Esophagus muscularis mucosa (tissue), 4 donors: ENCODE measurements at regions not wholly inside any gene's neighbourhood (a gene's known extent, or its start where the extent isn't known, plus 50 kb on each side); places are given as distances from the start of the nearest gene placed in this dataset.

Source experiments
- DNase-seq: peaks from one replicate; pipeline ENCODE4 v3.0.0-alpha.2; 2017; ENCODE audit errors: extremely low spot score
- H3K27ac ChIP-seq, 4 donors: fragments of 200-600 bp; sonication (generic); replicated peaks in 1 of 4; 1 replicate in 3 of 4; 2 replicates in 1 of 4; pipeline ENCODE4 v1.5.1; 2016 to 2019; ENCODE audit warnings: mild to moderate bottlenecking in 1 of 4
- H3K27me3 ChIP-seq, 4 donors: fragments of 200-600 bp; sonication (generic); one replicate each; pipeline versions ENCODE4 v1.5.1 to v1.6.0; 2016 to 2019
- H3K36me3 ChIP-seq, 4 donors: fragments of 200-600 bp; sonication (generic); one replicate each; pipeline ENCODE4 v1.5.1; 2016 to 2019
- H3K4me1 ChIP-seq, 4 donors: fragments of 200-600 bp; sonication (generic); one replicate each; pipeline ENCODE4 v1.5.1; 2016 to 2019
- H3K4me3 ChIP-seq, 4 donors: fragments of 200-600 bp; sonication (generic); 1 replicate in 2 of 4; 2 replicates in 2 of 4; pipeline ENCODE4 v1.5.1; 2016 to 2019; ENCODE audit warnings: mild to moderate bottlenecking in 4 of 4, moderate library complexity in 1 of 4
- H3K9me3 ChIP-seq, 4 donors: fragments of 200-600 bp; sonication (generic); 1 replicate in 3 of 4; 2 replicates in 1 of 4; pipeline ENCODE4 v1.5.1; 2016 to 2019
- CTCF ChIP-seq, 3 experiments: fragments of 200-600 bp in 2 of 3; fragments of 450-650 bp in 1 of 3; sonication (generic) in 2 of 3; IDR thresholded peaks; one replicate each; pipeline ENCODE4 v1.5.1; 2017 to 2019; ENCODE audit warnings: antibody characterized with exemption in 3 of 3, mild to moderate bottlenecking in 2 of 3, moderate library complexity in 1 of 3
- EP300 ChIP-seq: sonication (generic); formaldehyde crosslinking; IDR thresholded peaks from one replicate; pipeline ENCODE4 v1.6.1; 2017; ENCODE audit warnings: antibody characterized with exemption
- POLR2A ChIP-seq: fragments of 450-650 bp; IDR thresholded peaks from one replicate; pipeline ENCODE4 v1.6.1; 2017; ENCODE audit warnings: antibody characterized with exemption, moderate library complexity, mild to moderate bottlenecking, low read depth
- POLR2AphosphoS5 ChIP-seq, 2 donors: sonication (generic); formaldehyde crosslinking; IDR thresholded peaks; one replicate each; pipeline ENCODE4 v1.6.1; 2017; ENCODE audit warnings: antibody characterized with exemption in 2 of 2
- WGBS: methylation state at CpG from one replicate; pipeline ENCODE4 v1.1.5; 2018; 5-methylcytosine and 5-hydroxymethylcytosine counted together
- intact Hi-C: fragments of 100-400 bp; cut with DNase I; formaldehyde crosslinking; loops from one replicate; pipeline ENCODE4 v1.15.1; 2023

GRCh38 chr2:52144590-52144989 lies 1112.7 kb upstream of the NRXN1 start:
- no peak for DNase-seq
- Histone ChIP-seq H3K4me3 (no peak overlapping the region), H3K27me3 (no peaks in the 10 kb centered on the region), H3K27ac (no peak overlapping the region), H3K36me3 (no peaks in the 10 kb centered on the region), H3K4me1 (no peaks in the 10 kb centered on the region), H3K9me3 (no peaks in the 10 kb centered on the region)
- TF ChIP-seq POLR2AphosphoS5 (IDR thresholded peaks at IDR 0.05), result no peak
- no peak for TF ChIP-seq EP300
- TF ChIP-seq CTCF (IDR thresholded peaks at IDR 0.05), result no peak
- TF ChIP-seq POLR2A, result no peak
- intact Hi-C loops, result no loop called here
- 85% methylated on average over 4 of the region's 4 CpGs for WGBS

- DNase-seq, result no peak
- Histone ChIP-seq H3K27ac (no peak overlapping the region), H3K9me3 (no peaks in the 10 kb centered on the region), H3K4me3 (no peak overlapping the region), H3K27me3 (no peaks in the 10 kb centered on the region), H3K36me3 (no peaks in the 10 kb centered on the region), H3K4me1 (no peaks in the 10 kb centered on the region)
- intact Hi-C loops, result no loop called here
- WGBS, result 91% methylated on average over 1 of the region's 1 CpG
- no peak for TF ChIP-seq EP300
These were observed 1109.1 kb upstream of the NRXN1 start for GRCh38 chr2:52141076-52141475.

- Histone ChIP-seq H3K4me3 (no peak overlapping the region), H3K9me3 (no peaks in the 10 kb centered on the region), H3K36me3 (no peaks in the 10 kb centered on the region), H3K27ac (no peak overlapping the region), H3K27me3 (no peaks in the 10 kb centered on the region), H3K4me1 (no peaks in the 10 kb centered on the region)
- DNase-seq, result no peak
- intact Hi-C loops, result no loop called here
- TF ChIP-seq POLR2A, result no peak
- no peak for TF ChIP-seq CTCF (IDR thresholded peaks at IDR 0.05)
- TF ChIP-seq EP300, result no peak
- no peak for TF ChIP-seq POLR2AphosphoS5 (IDR thresholded peaks at IDR 0.05)
These were observed 1107.3 kb upstream of the NRXN1 start for GRCh38 chr2:52139241-52139640.

DNA sequence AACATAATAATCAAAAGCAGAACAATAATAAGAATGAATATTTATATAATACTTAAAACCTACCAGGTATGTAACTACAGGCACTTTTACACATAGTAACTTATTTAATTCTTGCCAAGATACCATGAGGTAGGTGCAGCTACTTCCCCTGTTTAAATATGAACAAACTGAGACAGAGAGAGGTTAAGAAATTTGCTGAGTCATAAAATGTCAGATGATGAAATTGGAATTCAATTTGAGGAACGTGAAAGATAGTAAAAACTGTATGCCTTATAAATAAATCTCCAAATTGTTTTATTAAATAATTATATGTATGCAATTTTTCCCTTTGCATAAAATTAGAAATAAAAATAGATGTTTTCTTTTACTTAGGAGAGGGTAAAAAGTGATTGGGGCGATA lies 1103.3 kb upstream of the NRXN1 start:
- no peak overlapping the region for H3K4me3 ChIP-seq
- no peak for DNase-seq
- H3K27ac ChIP-seq, result no peak overlapping the region
- H3K4me1 ChIP-seq, result no peaks in the 10 kb centered on the region
- no peaks in the 10 kb centered on the region for H3K9me3 ChIP-seq
- TF ChIP-seq CTCF (IDR thresholded peaks at IDR 0.05), result no peak
- no peak for TF ChIP-seq POLR2AphosphoS5 (IDR thresholded peaks at IDR 0.05)
- no peak for TF ChIP-seq POLR2A
- TF ChIP-seq EP300, result no peak
- no peaks in the 10 kb centered on the region for H3K36me3 ChIP-seq
- 74% methylated on average over 2 of the region's 2 CpGs for WGBS
- H3K27me3 ChIP-seq, result no peaks in the 10 kb centered on the region
- intact Hi-C loops, result no loop called here

- H3K4me3 ChIP-seq, result no peak overlapping the region
- H3K4me1 ChIP-seq, result no peaks in the 10 kb centered on the region
- H3K27me3 ChIP-seq, result no peaks in the 10 kb centered on the region
- H3K36me3 ChIP-seq, result no peaks in the 10 kb centered on the region
- no peaks in the 10 kb centered on the region for H3K9me3 ChIP-seq
- intact Hi-C loops, result no loop called here
- TF ChIP-seq EP300, result no peak
- TF ChIP-seq CTCF (IDR thresholded peaks at IDR 0.05), result no peak
- TF ChIP-seq POLR2AphosphoS5 (IDR thresholded peaks at IDR 0.05), result no peak
- no peak for TF ChIP-seq POLR2A
- 76% methylated on average over 3 of the region's 3 CpGs for WGBS
- no peak overlapping the region for H3K27ac ChIP-seq
- DNase-seq, result no peak
These were observed 1096.1 kb upstream of the NRXN1 start for GRCh38 chr2:52128081-52128480.
